GM19043 (cell line): ENCODE measurements at regions not wholly inside any gene's neighbourhood (a gene's known extent, or its start where the extent isn't known, plus 50 kb on each side); places are given as distances from the start of the nearest gene placed in this dataset.
"Not testable (repeated sequence)": the region's sequence is repeated elsewhere in the genome, so short reads cannot be mapped to it uniquely, and the experiment has no call there.

ENCODE experiments used
- ATAC-seq: cut with Tn5 transposase; IDR thresholded peaks from one replicate; pipeline ENCODE4 v1.9.1; 2021; ENCODE audit warnings: low read depth; ENCODE audit not compliant: unreplicated experiment

GRCh38 chr2:210730672-210731071 is 174.3 kb downstream of the CPS1 start:
- ATAC-seq = no peak

- ATAC-seq = not testable (repeated sequence)
Measured at GRCh38 chr2:210746826-210747225, 190.4 kb downstream of the CPS1 start.

GRCh38 chr2:210752532-210752931 is 196.1 kb downstream of the CPS1 start:
- no peak for ATAC-seq

- no peak for ATAC-seq
Measured at GRCh38 chr2:210753386-210753785, 197.0 kb downstream of the CPS1 start.

GRCh38 chr2:210756855-210757254 is 200.5 kb downstream of the CPS1 start:
- no peak for ATAC-seq

GRCh38 chr2:210762604-210763588 is 206.5 kb downstream of the CPS1 start:
- no peak for ATAC-seq

GRCh38 chr2:210768329-210768910 is 212.0 kb downstream of the CPS1 start:
- no peak for ATAC-seq

GRCh38 chr2:210776756-210777155 is 220.4 kb downstream of the CPS1 start:
- no peak for ATAC-seq

- no peak for ATAC-seq
Measured at GRCh38 chr2:210782222-210782621, 225.8 kb downstream of the CPS1 start.

GRCh38 chr2:210787831-210788230 is 231.4 kb downstream of the CPS1 start:
- ATAC-seq = not testable (repeated sequence)

GRCh38 chr2:210792000-210792399 is 235.6 kb downstream of the CPS1 start:
- ATAC-seq = no peak

GRCh38 chr2:210795506-210795905 is 239.1 kb downstream of the CPS1 start:
- no peak for ATAC-seq

GRCh38 chr2:210798180-210798579 is 241.8 kb downstream of the CPS1 start:
- no peak for ATAC-seq

GRCh38 chr2:210814251-210815025 is 258.0 kb downstream of the CPS1 start:
- no peak for ATAC-seq

GRCh38 chr2:210816769-210817168 is 260.4 kb downstream of the CPS1 start:
- ATAC-seq = no peak

GRCh38 chr2:210818473-210818872 is 262.1 kb downstream of the CPS1 start:
- no peak for ATAC-seq

GRCh38 chr2:210833403-210833802 is 277.0 kb downstream of the CPS1 start:
- ATAC-seq = no peak

GRCh38 chr2:210839034-210839433 is 282.6 kb downstream of the CPS1 start:
- ATAC-seq = no peak

- no peak for ATAC-seq
Measured at GRCh38 chr2:210839450-210839849, 283.1 kb downstream of the CPS1 start.

GRCh38 chr2:210842896-210843295 is 286.5 kb downstream of the CPS1 start:
- no peak for ATAC-seq

GRCh38 chr2:210844016-210844415 is 287.6 kb downstream of the CPS1 start:
- ATAC-seq = no peak
